ENCODE measurements at regions not wholly inside any gene's neighbourhood (a gene's known extent, or its start where the extent isn't known, plus 50 kb on each side); places are given as distances from the start of the nearest gene placed in this dataset.

GRCh38 chr5:93926831-93927620, 185.6 kb upstream of the POU5F2 start (continued):
- no peak for TF ChIP-seq BCL11A (IDR thresholded peaks at IDR 0.05; ENCODE audit: low read depth, low read length)
- TF ChIP-seq SUPT20H (IDR thresholded peaks at IDR 0.05; ENCODE audit: borderline replicate concordance, control insufficient read depth, low read depth, low read length) = no peak

DNA sequence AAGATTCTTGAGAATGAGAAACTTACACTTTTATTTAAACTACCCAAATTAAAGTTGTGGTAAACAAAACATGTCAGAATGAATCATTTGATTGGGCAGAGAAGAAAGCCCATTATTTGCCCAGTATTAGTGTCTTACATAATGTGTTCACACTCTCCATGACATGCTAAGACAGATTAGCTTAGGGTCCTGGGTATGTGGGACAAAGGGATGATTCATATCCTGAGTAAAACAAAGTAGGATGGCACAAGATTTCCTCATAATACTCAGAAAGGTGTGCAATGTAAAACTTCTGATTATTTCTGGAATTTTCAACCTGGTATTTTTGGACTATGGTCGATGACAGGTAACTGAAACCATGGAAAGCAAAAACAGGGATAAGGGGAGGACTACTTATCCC, 183.9 kb upstream of the POU5F2 start:
- Histone ChIP-seq H3K4me1 (ENCODE audit: control insufficient read depth, insufficient read depth, low read length) (no peaks in the 10 kb centered on the region), H3K9me3 (replicated peaks; ENCODE audit: control insufficient read depth, insufficient read depth, low read length) (no peaks in the 10 kb centered on the region; the same call in 2 of the 3 replicates), H3K4me2 (ENCODE audit: control insufficient read depth, insufficient read depth) (no peak overlapping the region), H2AFZ (ENCODE audit: control insufficient read depth, low read depth, low read length) (no peak overlapping the region), H3K4me3 (no peak overlapping the region), H3K27ac (ENCODE audit: control insufficient read depth, insufficient read depth) (no peak overlapping the region), H3K36me3 (ENCODE audit: control insufficient read depth in 2 of 2, insufficient read depth in 2 of 2, low read length in 1 of 2) (no peaks in the 10 kb centered on the region), H3K9ac (ENCODE audit: control insufficient read depth, insufficient read depth, low read length) (no peak overlapping the region), H3K27me3 (replicated peaks in 1 of 2; ENCODE audit: control insufficient read depth in 2 of 2, insufficient read depth in 2 of 2, low read length in 1 of 2) (no peaks in the 10 kb centered on the region), H3K79me2 (ENCODE audit: control insufficient read depth, insufficient read depth, low read length) (no peaks in the 10 kb centered on the region), H4K20me1 (ENCODE audit: control insufficient read depth, insufficient read depth) (no peaks in the 10 kb centered on the region)
- ChIA-PET RAD21 (ENCODE audit: unreplicated experiment) (no interaction called here), POLR2A (no interaction called here), SMC1A (ENCODE audit: uncharacterized antibody, unreplicated experiment) (interaction anchor here (1.0 to 1.8 kb wide), 2 partner anchors 10 to 14 kb away, joined by 3 to 5 read pairs; no protein-coding TSS in a partner anchor), CTCF (interaction anchor here (1.1 kb wide), 1 partner anchor 27 kb away, joined by 3 read pairs; no protein-coding TSS in a partner anchor)
- in situ Hi-C loops (cut with MboI) = no loop called here
- ATAC-seq (no peak), FAIRE-seq (no peak), DNase-seq (ENCODE audit: low read depth, low spot score) (no peak)
- BruUV-seq (replicated peaks) = no TSS peak
- intact Hi-C loops (cut with micrococcal nuclease; ENCODE audit: unreplicated experiment) = no loop called here
- 90% methylated on average over 1 of the region's 1 CpG for WGBS (ENCODE audit: insufficient coverage, insufficient replicate concordance, low lambda C conversion rate, missing lambda C conversion rate)
- TF ChIP-seq PKNOX1 (IDR thresholded peaks at IDR 0.05) (no peak), STAT1 (conservative IDR thresholded peaks at IDR 0.05) (no peak), ZNF274 (IDR thresholded peaks at IDR 0.05; ENCODE audit: insufficient read depth, insufficient read length) (no peak), SMARCA5 (IDR thresholded peaks at IDR 0.05) (no peak), SKIL (IDR thresholded peaks at IDR 0.05; ENCODE audit: low read depth, poor library complexity, severe bottlenecking) (no peak), MLLT1 (IDR thresholded peaks at IDR 0.05) (no peak), CBFB (IDR thresholded peaks at IDR 0.05; ENCODE audit: low read depth) (no peak), RELA (IDR thresholded peaks at IDR 0.05; ENCODE audit: borderline replicate concordance, partially characterized antibody) (no peak), KDM1A (IDR thresholded peaks at IDR 0.05; ENCODE audit: borderline replicate concordance) (no peak)
- TF ChIP-seq, protein P1, sequence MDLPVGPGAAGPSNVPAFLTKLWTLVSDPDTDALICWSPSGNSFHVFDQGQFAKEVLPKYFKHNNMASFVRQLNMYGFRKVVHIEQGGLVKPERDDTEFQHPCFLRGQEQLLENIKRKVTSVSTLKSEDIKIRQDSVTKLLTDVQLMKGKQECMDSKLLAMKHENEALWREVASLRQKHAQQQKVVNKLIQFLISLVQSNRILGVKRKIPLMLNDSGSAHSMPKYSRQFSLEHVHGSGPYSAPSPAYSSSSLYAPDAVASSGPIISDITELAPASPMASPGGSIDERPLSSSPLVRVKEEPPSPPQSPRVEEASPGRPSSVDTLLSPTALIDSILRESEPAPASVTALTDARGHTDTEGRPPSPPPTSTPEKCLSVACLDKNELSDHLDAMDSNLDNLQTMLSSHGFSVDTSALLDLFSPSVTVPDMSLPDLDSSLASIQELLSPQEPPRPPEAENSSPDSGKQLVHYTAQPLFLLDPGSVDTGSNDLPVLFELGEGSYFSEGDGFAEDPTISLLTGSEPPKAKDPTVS (IDR thresholded peaks at IDR 0.05; ENCODE audit: low read depth, low read length) = no peak
- TF ChIP-seq, protein P2, sequence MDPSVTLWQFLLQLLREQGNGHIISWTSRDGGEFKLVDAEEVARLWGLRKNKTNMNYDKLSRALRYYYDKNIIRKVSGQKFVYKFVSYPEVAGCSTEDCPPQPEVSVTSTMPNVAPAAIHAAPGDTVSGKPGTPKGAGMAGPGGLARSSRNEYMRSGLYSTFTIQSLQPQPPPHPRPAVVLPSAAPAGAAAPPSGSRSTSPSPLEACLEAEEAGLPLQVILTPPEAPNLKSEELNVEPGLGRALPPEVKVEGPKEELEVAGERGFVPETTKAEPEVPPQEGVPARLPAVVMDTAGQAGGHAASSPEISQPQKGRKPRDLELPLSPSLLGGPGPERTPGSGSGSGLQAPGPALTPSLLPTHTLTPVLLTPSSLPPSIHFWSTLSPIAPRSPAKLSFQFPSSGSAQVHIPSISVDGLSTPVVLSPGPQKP (IDR thresholded peaks at IDR 0.05; ENCODE audit: low read depth, low read length) = no peak

Data from GM12878 (cell line).